Neural progenitor cell (in vitro differentiated cells): ENCODE measurements at regions not wholly inside any gene's neighbourhood (a gene's known extent, or its start where the extent isn't known, plus 50 kb on each side); places are given as distances from the start of the nearest gene placed in this dataset.

ENCODE experiments used
- EZH2 ChIP-seq: fragments of 200-600 bp; sonication (generic); IDR thresholded peaks from 2 replicates; pipeline ENCODE4 v1.6.1; 2017; ENCODE audit warnings: antibody characterized with exemption, mild to moderate bottlenecking, moderate library complexity
- EZH2phosphoT487 ChIP-seq: fragments of 200-600 bp; sonication (generic); IDR thresholded peaks from 2 replicates; pipeline ENCODE4 v1.6.1; 2017; ENCODE audit warnings: antibody characterized with exemption
- TF ChIP-seq, protein P1 (sequence below): fragments of 200-600 bp; sonication (generic); IDR thresholded peaks from 2 replicates; pipeline ENCODE4 v1.5.1; 2017; ENCODE audit warnings: antibody characterized with exemption, mild to moderate bottlenecking

DNA sequence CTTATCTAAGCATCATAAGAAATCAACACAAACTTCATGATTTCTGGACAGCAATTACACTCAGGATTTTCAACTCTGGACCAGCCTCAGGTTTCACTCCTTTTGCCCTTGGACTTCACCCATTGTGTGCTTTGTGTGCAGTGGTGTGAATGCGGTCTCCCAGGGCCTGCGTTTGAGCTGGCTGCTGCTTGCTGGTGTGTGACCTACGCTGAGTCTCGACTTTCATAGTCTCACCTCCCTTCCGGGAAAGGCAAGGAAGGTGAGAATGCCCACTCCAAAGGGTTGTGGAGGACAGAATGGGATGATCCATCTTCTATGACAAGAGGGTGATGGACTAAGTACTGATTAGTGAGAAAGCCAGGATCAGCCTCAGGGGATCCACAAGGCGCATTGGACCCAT is 228.8 kb downstream of the C12orf75 start:
- TF ChIP-seq, protein P1, sequence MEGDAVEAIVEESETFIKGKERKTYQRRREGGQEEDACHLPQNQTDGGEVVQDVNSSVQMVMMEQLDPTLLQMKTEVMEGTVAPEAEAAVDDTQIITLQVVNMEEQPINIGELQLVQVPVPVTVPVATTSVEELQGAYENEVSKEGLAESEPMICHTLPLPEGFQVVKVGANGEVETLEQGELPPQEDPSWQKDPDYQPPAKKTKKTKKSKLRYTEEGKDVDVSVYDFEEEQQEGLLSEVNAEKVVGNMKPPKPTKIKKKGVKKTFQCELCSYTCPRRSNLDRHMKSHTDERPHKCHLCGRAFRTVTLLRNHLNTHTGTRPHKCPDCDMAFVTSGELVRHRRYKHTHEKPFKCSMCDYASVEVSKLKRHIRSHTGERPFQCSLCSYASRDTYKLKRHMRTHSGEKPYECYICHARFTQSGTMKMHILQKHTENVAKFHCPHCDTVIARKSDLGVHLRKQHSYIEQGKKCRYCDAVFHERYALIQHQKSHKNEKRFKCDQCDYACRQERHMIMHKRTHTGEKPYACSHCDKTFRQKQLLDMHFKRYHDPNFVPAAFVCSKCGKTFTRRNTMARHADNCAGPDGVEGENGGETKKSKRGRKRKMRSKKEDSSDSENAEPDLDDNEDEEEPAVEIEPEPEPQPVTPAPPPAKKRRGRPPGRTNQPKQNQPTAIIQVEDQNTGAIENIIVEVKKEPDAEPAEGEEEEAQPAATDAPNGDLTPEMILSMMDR, result no peak
- TF ChIP-seq EZH2phosphoT487 (no peak), EZH2 (no peak)
